ENCODE measurements at regions not wholly inside any gene's neighbourhood (a gene's known extent, or its start where the extent isn't known, plus 50 kb on each side); places are given as distances from the start of the nearest gene placed in this dataset.

- TF ChIP-seq CTCF (conservative IDR thresholded peaks at IDR 0.05) (no peak), ZFX (IDR thresholded peaks at IDR 0.05) (no peak)
Measured at GRCh38 chr6:87784051-87784450, 82.0 kb upstream of the AKIRIN2 start.
